ENCODE measurements at regions not wholly inside any gene's neighbourhood (a gene's known extent, or its start where the extent isn't known, plus 50 kb on each side); places are given as distances from the start of the nearest gene placed in this dataset.
"Not testable (repeated sequence)": the region's sequence is repeated elsewhere in the genome, so short reads cannot be mapped to it uniquely, and the experiment has no call there.

DNA sequence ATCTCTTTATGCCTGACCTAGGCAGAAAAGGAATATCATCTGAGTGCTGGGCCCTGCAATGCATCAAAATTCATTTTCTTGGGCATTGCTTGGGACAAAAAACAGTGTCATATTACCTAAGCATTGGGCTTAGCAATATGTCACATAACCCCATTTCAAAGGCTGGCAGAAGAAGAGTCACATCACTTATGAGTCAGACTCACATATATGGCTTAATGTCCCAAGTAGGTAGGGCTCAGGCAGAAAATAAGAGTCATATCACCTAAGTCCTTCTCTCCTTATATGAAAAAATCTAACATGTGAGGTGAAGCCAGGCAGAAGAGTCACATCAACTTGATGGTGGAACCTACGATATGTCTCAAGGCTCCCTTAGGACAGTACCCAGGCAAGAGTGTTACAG lies 967.2 kb upstream of the AMELY start:
- DNase-seq (ENCODE audit: low read depth in 2 of 2) = no peak

DNA sequence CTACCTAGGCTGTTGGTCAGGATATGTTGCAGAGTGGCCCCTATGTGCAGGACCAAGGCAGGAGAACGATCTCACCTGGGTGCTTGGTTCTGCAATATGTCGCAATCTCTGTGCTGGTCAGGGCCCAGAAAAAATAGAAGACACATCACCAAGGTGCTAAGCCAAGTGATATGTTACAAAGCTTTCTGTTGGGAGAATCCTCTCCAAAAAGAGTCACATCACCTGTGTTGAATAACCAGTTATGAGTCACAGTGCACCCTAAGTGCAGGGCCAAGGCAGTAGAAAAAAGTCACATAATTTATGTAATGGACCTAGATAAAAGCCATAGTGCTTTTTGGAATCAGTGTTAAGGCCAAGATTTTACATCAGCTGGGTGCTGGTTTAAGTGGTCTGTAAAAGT lies 965.9 kb upstream of the AMELY start:
- no peak for DNase-seq (ENCODE audit: low read depth in 2 of 2)

DNA sequence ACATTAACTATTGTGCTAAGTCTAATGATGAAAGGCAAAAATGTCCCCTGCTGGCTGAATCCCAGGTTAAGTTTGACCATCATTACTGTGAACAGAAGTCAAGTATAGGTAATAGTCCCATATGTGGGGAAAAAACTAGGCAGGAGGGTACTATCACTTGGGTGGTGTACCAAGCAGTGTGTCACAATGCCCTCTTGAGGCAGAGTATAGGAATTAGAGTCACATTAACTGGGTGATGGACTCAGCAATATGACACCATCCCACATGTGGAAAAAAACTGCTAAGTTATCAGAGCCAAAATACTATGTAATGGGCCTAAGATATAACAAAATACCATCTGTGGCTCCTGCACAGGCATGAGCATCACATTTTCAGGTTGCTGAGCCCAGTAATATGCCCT lies 962.5 kb upstream of the AMELY start:
- DNase-seq (ENCODE audit: low read depth in 2 of 2) = peak; percentile 54 to 61

DNA sequence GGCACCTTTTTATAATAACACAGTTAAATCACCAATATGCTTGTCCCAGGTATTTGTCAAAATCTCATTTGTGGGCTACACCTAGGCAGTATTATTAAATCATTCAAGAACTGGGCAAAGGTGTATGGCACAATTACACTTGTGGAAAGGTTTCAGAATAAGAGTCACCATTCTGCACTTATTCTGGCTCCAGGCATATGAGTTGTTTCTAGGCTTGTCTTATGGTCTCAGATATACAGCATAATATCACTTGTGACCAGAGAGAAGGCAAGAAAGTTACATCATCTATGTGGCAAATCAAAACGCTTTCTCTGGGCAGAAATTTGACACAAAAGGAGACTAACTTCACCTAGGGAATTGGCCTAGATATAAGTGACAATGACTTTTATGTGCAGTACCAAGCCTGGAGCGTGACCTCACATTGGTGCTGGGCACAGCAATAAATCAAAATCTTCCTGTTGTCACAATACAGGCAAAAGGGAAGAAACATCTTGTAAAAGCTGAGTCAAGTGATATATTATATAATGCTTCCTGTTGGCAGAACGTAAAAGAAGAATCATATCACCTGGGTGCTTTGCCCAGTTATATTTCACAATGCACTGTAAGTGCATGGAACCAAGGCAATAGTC lies 959.9 kb upstream of the AMELY start:
- no peak for DNase-seq (ENCODE audit: low read depth in 2 of 2)

DNA sequence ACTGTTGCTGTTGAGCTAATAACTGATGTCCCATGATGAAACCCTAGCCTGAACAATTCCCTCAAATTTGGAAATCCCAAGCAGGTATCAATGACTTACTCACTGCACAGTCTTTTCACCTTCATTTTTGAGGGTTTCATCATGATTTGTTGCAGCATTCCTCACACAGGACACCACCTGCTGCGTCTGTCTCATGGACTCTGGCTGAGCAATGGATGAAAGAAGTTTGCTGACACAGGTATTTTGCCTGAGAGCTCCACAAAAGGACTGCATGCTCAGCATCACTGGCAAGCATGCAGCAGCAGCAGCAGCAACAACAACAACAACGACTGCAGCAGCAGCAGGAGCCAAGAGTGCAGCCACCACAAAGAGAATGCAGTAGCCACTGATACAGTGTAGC lies 955.4 kb upstream of the AMELY start:
- DNase-seq (ENCODE audit: low read depth in 2 of 2) = no peak

DNA sequence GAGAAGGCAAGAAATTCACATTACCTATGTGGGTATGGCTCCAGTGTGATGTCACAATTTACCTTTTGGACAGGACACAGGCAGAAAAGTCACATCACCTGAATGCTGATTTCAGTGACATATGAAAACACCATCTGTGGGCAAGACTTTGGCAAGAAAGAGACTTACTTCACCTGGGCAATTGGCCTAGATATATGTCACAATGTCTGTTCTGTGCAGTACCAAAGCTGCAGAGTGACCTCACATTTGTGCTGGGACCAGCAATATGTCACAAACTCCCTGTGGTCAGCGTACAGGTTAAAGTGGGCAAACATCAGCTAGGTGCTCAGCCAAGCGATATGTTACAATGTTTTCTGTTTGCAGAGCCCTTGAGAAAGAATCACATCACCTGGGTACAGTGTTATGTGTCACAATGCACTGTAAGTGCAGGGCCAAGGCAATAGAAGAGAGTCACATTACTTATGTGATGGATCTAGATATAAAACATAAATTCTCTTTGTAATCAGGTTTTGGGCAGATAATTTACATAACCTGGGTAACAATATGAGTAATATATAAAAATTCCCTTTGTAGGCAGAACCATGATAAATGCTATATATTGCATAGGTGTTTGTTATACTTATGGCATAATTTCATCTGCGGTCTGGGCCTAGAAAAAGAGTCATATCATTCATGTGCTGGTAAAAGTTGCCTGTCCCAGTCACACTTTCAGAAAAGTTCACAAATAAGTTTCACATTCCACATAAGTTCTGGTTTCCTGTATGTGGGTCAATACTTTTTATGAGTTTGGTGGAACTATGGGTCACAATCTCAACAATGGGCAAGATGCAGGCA lies 949.4 kb upstream of the AMELY start:
- no peak for DNase-seq (ENCODE audit: low read depth in 2 of 2)

DNA sequence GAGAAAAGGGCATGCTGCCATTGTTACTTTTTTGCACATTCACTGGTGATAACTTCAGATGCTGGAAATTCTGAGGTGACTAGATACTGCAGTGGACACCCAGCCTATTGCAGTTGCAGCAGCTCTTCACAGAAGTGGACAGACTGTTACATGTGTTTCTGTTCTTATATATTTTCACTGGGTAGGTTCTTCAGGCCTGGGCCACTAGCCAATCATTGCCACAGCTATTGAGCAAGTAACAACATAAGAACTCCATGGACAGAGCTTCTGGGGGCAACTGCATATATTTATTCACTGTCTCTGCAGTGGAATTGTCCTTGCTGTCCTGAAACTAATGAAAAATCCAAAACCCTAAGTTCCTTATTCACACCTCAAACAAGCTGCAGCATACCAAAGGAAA lies 938.6 kb upstream of the AMELY start:
- no peak for DNase-seq (ENCODE audit: low read depth in 2 of 2)

DNA sequence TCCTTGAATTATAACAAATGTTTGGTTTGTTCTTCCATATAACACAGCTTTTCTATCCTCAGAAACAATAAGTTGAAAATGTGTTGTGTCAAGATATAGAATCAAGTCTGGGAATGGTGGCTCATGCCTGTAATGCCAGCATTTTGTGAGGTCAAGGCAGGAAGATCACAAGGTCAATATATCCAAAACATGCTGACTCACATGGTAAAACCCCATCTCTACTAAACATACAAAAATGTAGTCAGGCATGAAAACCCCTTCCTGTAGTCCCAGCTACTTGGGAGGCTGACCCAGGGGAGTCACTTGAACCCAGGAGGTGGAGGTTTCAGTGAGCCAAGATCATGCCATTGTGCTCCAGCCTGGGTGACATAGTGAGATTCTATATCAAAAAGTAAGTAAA lies 934.2 kb upstream of the AMELY start:
- no peak for DNase-seq (ENCODE audit: low read depth in 2 of 2)

DNA sequence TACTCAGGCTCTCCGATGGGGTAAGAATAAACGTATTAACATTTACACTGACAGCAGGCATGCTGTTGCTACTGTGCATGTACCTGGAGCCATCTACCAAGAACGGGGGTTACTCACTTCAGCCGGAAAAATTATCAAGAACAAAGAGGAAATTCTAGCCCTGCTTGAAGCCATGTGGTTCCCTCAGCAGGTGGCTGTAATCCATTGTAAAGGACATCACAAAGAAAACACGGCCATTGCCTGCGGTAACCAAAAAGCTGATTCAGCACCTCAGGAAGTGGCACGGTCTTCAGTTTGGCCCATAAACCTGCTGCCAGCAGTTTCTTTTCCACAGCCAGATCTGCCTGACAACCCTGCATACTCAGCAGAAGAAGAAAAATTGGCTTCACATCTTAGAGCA lies 925.5 kb upstream of the AMELY start:
- DNase-seq (ENCODE audit: low read depth in 2 of 2) = no peak

DNA sequence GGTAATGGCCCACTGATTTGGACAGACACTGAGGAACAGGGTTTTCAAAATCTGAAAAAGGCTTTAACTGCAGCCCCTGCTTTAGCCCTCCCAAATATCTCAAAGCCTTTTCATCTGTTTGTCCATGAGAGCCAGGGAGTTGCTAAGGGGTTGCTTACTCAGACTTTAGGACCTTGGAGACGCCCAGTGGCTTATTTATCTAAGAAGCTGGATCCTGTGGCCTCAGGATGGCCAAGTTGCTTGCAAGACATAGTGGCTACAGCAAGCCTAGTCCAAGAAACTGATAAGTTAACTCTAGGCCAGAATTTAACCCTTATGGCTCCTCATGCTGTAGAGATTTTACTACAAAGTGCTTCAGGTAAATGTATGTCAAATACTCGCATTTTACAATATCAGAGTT lies 924.8 kb upstream of the AMELY start:
- DNase-seq (ENCODE audit: low read depth in 2 of 2) = no peak

DNA sequence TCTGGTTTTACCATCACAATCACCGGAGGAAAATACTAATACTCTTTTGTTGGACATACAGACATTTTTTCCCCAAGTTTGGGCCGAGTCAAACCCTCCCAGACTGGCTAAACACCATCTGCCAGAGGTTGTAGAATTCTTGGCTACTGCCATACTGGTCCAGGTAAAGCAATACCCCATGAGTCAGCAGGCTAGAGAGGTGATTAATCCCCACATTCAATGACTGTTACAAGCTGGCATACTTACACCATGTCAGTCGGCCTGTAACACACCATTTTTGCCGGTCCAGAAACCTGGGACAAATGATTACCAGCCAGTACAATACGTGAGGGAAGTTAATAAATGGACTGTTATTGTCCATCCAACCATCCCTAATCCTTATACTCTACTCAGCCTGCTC lies 923.9 kb upstream of the AMELY start:
- no peak for DNase-seq (ENCODE audit: low read depth in 2 of 2)

DNA sequence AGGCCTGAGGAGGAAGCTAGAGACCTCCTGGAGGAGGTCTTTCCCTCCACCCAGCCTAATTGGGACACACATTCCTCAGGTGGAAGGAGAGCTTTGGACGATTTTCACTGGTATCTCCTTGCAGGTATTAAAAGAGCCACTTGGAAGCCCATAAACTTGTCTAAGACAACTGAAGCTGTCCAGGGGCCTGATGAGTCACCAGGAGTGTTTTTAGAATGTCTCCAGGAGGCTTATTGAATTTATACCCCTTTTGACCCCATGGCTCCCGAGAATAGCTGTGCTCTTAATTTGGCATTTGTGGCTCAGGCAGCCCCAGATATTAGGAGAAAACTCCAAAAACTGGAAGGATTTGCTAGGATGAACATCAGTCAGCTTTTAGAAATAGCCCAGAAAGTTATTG lies 922.7 kb upstream of the AMELY start:
- no peak for DNase-seq (ENCODE audit: low read depth in 2 of 2)

DNA sequence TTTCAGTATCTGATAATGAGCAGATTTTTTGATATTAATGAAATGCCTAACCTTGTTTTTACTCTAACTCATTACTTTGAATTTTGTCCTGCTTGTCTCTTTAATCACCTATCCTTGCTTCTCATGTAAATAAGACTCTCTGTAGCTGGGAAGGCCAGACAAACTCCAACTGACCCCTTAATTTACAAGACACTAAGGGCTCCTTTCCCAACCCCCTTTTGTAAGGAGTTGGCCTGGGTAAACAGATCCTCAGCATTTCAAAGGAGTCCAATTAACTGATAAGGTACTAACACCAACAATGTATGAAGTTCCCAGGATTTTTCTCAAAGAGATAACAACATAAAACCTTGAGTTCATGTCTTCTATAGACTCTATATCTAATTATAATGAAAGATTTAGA lies 919.3 kb upstream of the AMELY start:
- DNase-seq (ENCODE audit: low read depth in 2 of 2) = not testable (repeated sequence)

DNA sequence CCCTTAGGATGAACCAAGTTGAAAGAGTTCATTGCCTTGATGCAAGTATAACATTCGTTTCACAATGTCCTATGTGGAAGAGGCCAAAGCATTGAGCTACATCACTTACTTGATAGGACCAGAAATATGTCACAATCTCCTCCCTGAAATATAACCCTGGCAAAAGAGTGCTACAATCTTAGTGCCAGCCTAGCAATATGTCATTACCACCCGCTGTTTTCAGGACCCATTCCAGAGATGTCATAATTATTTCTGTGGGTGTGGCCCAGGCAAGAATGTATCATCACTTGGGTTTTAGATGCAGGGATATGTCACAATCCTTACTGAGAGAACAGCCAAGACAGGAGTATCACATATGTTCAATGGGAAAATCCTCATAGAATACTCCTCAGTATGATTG lies 915.0 kb upstream of the AMELY start:
- no peak for DNase-seq (ENCODE audit: low read depth in 2 of 2)

DNA sequence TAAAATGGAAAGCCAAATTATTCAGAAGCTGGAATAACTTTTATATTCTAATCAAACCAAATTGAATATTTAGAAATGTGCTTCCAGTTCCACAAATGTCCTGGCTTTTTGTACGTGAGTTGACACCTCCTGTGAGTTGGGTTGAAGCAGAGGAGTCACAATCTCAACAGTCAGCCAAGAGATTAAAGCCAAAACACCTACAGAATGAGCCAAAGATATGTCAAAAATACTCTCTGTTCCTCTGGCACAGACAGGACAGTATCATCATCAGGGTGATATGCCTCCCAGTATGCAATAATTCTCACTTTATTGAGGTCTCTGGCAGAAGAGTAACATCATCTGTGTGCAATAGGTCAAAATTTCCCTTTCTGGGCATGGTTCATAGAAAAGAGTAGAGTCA lies 914.3 kb upstream of the AMELY start:
- DNase-seq (ENCODE audit: low read depth in 2 of 2) = no peak

DNA sequence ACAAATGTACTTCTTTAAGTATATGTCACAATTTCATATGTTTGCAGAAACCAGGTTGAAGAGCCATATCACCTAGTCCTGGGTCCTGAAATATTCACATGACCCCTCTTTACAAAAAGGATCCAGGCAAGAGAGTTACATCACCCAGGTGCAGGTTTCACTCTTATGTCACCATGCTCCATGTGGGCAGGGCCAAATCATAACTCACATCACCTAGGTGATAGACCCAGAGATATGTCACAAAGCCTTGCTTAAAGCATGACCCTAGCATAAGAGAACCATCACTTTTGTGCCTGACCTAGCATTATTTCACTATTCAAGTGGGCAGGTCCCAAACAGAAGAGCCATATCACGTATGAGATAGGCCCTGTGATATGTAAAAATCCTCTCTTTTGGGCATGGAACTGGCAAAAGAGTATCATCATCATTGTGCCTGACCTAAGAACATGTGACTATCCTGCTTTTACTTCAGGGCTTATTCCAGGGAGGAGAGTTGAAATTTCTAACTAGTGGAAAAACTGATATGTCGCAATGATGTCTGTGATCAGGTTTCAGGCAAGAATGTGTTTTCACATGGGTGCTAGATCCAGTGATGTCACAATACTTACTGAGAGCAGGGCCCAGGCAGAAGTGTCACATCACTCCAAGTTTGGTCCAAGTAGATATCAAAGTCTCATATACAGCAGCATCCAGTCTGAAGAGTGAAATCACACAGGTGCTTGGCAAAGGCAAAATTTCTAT lies 909.9 kb upstream of the AMELY start:
- DNase-seq (ENCODE audit: low read depth in 2 of 2) = peak; percentile 32 to 40

DNA sequence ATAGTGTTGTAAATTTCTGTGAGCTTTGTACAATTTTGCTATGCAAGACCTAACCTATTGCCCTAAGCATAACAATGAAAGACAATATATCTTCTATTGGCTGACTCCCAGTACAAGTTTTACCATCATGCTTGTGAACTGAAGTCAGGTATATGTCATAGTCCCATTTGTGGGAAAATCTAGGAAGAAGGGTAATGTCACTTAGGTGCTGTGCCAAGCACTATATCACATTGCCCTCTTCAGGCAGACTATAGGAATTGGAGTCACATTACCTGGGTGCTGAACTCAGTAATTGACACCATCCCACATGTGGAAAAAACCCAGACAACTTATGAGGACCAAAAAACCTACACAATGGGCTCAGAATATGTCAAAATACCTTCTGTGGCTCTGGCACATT lies 907.4 kb upstream of the AMELY start:
- peak in 1 of 2 experiments; percentile 36 for DNase-seq (ENCODE audit: low read depth in 2 of 2)

DNA sequence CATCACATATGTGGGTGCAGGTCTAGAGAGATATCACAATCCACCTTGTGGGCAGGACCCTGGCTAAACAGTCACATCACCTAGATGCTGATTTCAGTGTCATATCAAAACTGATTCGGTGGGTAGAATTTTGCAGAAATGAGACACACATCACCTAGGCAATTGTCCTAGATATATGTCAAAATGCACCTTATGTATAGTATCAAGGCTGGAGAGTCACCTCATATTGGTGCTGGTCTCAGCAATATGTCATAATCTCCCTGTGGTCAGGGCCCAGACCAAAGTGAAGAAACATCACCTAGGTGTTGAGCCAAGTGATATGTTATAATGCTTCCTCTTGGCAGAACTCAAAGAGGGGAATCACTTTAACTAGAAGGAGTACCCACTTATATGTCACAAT lies 905.0 kb upstream of the AMELY start:
- no peak for DNase-seq (ENCODE audit: low read depth in 2 of 2)

DNA sequence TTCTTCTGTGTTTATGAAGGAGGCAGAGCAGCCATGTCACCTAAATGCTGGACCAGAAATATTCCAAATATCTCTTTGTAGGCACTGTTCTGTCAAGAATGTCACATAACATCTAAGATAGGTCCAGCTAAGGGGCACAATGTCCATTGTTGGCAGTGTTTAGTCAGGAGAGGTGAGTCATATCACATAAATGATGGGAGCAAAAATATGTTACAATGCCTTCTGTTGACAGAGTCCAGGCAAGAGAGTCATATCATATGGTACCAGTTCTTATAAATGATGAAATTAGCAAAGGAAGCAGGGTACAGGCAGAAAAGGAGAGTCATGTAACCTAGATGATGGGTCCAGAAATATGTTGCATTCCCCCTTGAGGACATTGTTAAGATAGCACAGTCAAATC lies 904.4 kb upstream of the AMELY start:
- no peak for DNase-seq (ENCODE audit: low read depth in 2 of 2)

DNA sequence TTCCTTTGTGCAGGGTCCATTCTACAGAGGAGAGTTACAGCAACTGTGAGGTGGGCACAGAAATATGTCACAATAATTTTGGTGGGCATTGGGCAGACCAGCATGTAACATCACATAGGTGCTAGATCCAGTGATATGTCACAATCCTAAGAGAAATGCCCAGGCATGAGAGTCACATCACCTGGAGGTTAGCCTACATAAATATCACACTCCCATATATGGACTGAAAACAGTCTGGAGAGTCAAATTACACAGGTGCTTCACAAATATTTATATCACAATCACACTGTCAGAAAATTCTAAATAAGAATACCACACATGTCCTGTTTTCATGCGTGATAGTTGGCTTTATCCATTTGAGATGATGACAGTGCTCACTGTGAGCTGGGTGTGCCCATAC lies 903.7 kb upstream of the AMELY start:
- DNase-seq (ENCODE audit: low read depth in 2 of 2) = no peak

DNA sequence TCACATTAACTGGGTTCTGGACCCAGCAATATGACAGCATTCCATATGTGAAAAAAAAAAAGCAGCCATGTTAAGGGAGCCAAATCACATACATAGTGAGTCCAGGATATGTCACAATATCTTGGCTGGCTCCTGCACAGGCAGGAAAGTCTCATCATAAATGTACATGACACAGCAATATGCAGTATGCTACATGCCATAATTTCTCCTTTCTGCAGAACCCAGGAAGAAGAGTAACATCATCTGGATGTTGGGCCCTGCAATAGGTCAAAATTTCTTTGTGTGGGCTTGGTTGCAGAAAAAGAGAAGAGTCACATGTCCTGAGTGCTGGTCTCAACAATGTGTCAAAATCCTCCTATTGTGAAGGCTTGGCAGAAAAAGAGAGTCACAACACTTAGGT lies 902.8 kb upstream of the AMELY start:
- DNase-seq (ENCODE audit: low read depth in 2 of 2) = no peak

DNA sequence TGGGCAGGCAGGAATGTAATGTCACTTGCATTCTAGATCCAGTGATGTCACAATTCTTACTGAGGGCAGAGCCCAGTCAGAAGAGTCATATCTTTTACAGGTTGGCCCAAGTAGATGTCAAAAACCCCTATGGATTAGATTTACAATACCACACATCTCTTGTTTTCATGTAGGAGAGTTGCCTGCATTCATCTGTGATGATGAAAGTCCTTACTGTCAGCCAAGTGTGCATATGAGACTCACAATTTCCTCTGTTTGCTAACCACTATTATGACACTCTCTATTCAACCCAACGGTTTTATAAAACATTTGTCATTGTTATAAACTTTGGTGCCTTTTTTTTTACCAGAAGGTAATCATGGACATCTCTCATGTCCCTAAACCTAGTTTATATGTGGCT lies 898.8 kb upstream of the AMELY start:
- DNase-seq (ENCODE audit: low read depth in 2 of 2) = no peak

DNA sequence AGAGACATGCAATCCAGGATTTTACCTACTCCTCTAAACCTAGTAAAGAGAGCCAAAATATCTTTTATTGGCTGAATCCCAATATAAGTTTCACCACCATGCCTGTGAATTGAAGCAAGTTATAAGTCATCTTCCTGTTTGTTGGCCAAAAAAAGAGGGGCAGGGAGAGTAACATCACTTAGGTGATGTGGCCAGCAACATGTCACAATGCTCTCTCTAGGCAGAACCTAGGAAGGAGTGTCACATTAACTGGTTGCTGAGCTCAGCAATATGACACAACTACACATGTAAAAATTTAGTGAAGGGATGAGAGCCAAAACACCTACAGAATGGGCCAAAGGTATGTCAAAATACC lies 895.9 kb upstream of the AMELY start:
- DNase-seq (ENCODE audit: low read depth in 2 of 2) = no peak
